ENCODE measurements at regions not wholly inside any gene's neighbourhood (a gene's known extent, or its start where the extent isn't known, plus 50 kb on each side); places are given as distances from the start of the nearest gene placed in this dataset.

DNA sequence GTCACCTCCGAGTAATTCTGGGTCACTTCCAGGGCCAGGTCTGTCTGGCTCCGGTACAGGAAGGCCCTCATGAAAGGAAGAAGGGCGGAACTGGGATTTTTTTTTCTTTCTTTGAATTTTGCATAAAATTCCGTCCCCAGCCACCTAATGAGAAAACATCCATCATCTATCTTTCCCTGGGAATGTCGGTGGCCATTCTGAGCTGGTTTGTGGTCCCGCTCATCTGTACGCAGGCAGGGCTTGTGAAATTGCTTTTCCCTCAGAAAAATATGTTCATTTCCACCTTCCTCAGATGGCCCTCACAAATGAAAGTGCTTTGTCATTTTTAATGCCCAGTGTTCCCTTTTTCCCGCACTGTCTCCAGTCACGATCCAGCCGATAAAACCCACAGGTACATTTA, 353.0 kb upstream of the ZFHX3 start (continued):
- TF ChIP-seq, protein P1, sequence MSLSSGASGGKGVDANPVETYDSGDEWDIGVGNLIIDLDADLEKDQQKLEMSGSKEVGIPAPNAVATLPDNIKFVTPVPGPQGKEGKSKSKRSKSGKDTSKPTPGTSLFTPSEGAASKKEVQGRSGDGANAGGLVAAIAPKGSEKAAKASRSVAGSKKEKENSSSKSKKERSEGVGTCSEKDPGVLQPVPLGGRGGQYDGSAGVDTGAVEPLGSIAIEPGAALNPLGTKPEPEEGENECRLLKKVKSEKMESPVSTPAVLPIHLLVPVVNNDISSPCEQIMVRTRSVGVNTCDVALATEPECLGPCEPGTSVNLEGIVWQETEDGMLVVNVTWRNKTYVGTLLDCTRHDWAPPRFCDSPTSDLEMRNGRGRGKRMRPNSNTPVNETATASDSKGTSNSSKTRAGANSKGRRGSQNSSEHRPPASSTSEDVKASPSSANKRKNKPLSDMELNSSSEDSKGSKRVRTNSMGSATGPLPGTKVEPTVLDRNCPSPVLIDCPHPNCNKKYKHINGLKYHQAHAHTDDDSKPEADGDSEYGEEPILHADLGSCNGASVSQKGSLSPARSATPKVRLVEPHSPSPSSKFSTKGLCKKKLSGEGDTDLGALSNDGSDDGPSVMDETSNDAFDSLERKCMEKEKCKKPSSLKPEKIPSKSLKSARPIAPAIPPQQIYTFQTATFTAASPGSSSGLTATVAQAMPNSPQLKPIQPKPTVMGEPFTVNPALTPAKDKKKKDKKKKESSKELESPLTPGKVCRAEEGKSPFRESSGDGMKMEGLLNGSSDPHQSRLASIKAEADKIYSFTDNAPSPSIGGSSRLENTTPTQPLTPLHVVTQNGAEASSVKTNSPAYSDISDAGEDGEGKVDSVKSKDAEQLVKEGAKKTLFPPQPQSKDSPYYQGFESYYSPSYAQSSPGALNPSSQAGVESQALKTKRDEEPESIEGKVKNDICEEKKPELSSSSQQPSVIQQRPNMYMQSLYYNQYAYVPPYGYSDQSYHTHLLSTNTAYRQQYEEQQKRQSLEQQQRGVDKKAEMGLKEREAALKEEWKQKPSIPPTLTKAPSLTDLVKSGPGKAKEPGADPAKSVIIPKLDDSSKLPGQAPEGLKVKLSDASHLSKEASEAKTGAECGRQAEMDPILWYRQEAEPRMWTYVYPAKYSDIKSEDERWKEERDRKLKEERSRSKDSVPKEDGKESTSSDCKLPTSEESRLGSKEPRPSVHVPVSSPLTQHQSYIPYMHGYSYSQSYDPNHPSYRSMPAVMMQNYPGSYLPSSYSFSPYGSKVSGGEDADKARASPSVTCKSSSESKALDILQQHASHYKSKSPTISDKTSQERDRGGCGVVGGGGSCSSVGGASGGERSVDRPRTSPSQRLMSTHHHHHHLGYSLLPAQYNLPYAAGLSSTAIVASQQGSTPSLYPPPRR (CRISPR knock-in tag; IDR thresholded peaks at IDR 0.05; ENCODE audit: borderline replicate concordance): no peak
- TF ChIP-seq ZBTB20 (CRISPR knock-in tag; IDR thresholded peaks at IDR 0.05; ENCODE audit: borderline replicate concordance, low read depth) (no peak), ATM (IDR thresholded peaks at IDR 0.05; ENCODE audit: borderline replicate concordance) (no peak), ATF1 (CRISPR knock-in tag; IDR thresholded peaks at IDR 0.05) (no peak), ZNF224 (CRISPR knock-in tag; IDR thresholded peaks at IDR 0.05) (no peak)
- TF ChIP-seq, protein P2, sequence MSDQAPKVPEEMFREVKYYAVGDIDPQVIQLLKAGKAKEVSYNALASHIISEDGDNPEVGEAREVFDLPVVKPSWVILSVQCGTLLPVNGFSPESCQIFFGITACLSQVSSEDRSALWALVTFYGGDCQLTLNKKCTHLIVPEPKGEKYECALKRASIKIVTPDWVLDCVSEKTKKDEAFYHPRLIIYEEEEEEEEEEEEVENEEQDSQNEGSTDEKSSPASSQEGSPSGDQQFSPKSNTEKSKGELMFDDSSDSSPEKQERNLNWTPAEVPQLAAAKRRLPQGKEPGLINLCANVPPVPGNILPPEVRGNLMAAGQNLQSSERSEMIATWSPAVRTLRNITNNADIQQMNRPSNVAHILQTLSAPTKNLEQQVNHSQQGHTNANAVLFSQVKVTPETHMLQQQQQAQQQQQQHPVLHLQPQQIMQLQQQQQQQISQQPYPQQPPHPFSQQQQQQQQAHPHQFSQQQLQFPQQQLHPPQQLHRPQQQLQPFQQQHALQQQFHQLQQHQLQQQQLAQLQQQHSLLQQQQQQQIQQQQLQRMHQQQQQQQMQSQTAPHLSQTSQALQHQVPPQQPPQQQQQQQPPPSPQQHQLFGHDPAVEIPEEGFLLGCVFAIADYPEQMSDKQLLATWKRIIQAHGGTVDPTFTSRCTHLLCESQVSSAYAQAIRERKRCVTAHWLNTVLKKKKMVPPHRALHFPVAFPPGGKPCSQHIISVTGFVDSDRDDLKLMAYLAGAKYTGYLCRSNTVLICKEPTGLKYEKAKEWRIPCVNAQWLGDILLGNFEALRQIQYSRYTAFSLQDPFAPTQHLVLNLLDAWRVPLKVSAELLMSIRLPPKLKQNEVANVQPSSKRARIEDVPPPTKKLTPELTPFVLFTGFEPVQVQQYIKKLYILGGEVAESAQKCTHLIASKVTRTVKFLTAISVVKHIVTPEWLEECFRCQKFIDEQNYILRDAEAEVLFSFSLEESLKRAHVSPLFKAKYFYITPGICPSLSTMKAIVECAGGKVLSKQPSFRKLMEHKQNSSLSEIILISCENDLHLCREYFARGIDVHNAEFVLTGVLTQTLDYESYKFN (CRISPR knock-in tag; conservative IDR thresholded peaks at IDR 0.05): no peak

All from HepG2 (cell line).